CD14-positive monocyte (primary cell): ENCODE measurements at regions not wholly inside any gene's neighbourhood (a gene's known extent, or its start where the extent isn't known, plus 50 kb on each side); places are given as distances from the start of the nearest gene placed in this dataset.

Experiments
- DNase-seq, 3 donors: peaks; one replicate each; pipeline ENCODE4 v3.0.0-alpha.2; 2011 to 2022
- H2AFZ ChIP-seq: 2 replicates; pipeline ENCODE4 v1.6.0; 2012; ENCODE audit warnings: mild to moderate bottlenecking, low read depth, low read length, inconsistent platforms; ENCODE audit not compliant: insufficient read depth, poor library complexity, severe bottlenecking
- H3K27ac ChIP-seq, 2 donors: 1 replicate in 1 of 2; 2 replicates in 1 of 2; pipeline ENCODE4 v1.5.1; 2012 to 2013; ENCODE audit warnings: low read length in 2 of 2, control low read depth in 1 of 2, inconsistent platforms in 1 of 2, low read depth in 1 of 2, mild to moderate bottlenecking in 1 of 2
- H3K27me3 ChIP-seq, 2 donors: one replicate each; pipeline versions ENCODE4 v1.6.0 to v1.6.1; 2011 to 2013; ENCODE audit warnings: low read length in 2 of 2; ENCODE audit not compliant: control insufficient read depth in 2 of 2, insufficient read depth in 2 of 2
- H3K36me3 ChIP-seq, 2 donors: replicated peaks in 1 of 2; 1 replicate in 1 of 2; 2 replicates in 1 of 2; pipeline versions ENCODE4 v1.5.1 to v1.6.1; 2012 to 2013; ENCODE audit warnings: low read length in 2 of 2, control low read depth in 1 of 2, inconsistent platforms in 1 of 2, mild to moderate bottlenecking in 1 of 2; ENCODE audit not compliant: insufficient read depth in 2 of 2, control insufficient read depth in 1 of 2
- H3K4me1 ChIP-seq, 2 donors: 1 replicate in 1 of 2; 2 replicates in 1 of 2; pipeline versions ENCODE4 v1.5.1 to v1.6.1; 2012 to 2013; ENCODE audit warnings: low read length in 2 of 2, control low read depth in 1 of 2, inconsistent platforms in 1 of 2, mild to moderate bottlenecking in 1 of 2, moderate library complexity in 1 of 2; ENCODE audit not compliant: insufficient read depth in 2 of 2, control insufficient read depth in 1 of 2
- H3K4me2 ChIP-seq: replicated peaks from 2 replicates; pipeline ENCODE3; 2012; ENCODE audit warnings: low read length, moderate library complexity, mild to moderate bottlenecking; ENCODE audit not compliant: poor library complexity, severe bottlenecking; ENCODE audit errors: extremely low read depth
- H3K4me3 ChIP-seq, 3 experiments: fragments of 200-600 bp in 1 of 3; sonication (generic) in 1 of 3; replicated peaks in 1 of 3; 1 replicate in 2 of 3; 2 replicates in 1 of 3; pipeline ENCODE4 v1.5.1; 2011 to 2013; ENCODE audit warnings: low read length in 3 of 3, mild to moderate bottlenecking in 3 of 3, control low read depth in 2 of 3, low read depth in 2 of 3, inconsistent platforms in 1 of 3, moderate library complexity in 1 of 3
- H3K79me2 ChIP-seq: 2 replicates; pipeline ENCODE4 v1.6.0; 2012; ENCODE audit warnings: mild to moderate bottlenecking, control low read depth, inconsistent platforms, low read length, moderate library complexity; ENCODE audit not compliant: insufficient read depth
- H3K9ac ChIP-seq: 2 replicates; pipeline ENCODE4 v1.6.0; 2017; ENCODE audit warnings: low read length, mild to moderate bottlenecking; ENCODE audit not compliant: insufficient read depth, poor library complexity, severe bottlenecking
- H3K9me3 ChIP-seq, 2 donors: replicated peaks in 1 of 2; 1 replicate in 1 of 2; 2 replicates in 1 of 2; pipeline versions ENCODE4 v1.5.1 to v1.6.1; 2012 to 2013; ENCODE audit warnings: low read length in 2 of 2, control low read depth in 1 of 2; ENCODE audit not compliant: control insufficient read depth in 1 of 2, insufficient read depth in 1 of 2
- H4K20me1 ChIP-seq: 2 replicates; pipeline ENCODE4 v1.6.0; 2012; ENCODE audit warnings: mild to moderate bottlenecking, low read length, control low read depth, moderate library complexity; ENCODE audit not compliant: insufficient read depth
- H3K27ac Mint-ChIP-seq, 7 donors: one replicate each; pipeline ENCODE4 v1.8.0; 2020; ENCODE audit warnings: mild to moderate bottlenecking in 7 of 7, mixed read lengths in 7 of 7, moderate library complexity in 6 of 7, inconsistent platforms in 2 of 7
- H3K27me3 Mint-ChIP-seq, 3 donors: one replicate each; pipeline ENCODE4 v1.8.0; 2021 to 2022; ENCODE audit warnings: low read depth in 3 of 3, mild to moderate bottlenecking in 3 of 3, mixed read lengths in 3 of 3, moderate library complexity in 3 of 3, inconsistent platforms in 1 of 3
- H3K36me3 Mint-ChIP-seq, 2 donors: one replicate each; pipeline ENCODE4 v1.8.0; 2020; ENCODE audit warnings: mixed read lengths in 2 of 2, inconsistent platforms in 1 of 2, mild to moderate bottlenecking in 1 of 2
- H3K4me1 Mint-ChIP-seq: one replicate; pipeline ENCODE4 v1.8.0; 2020; ENCODE audit warnings: mild to moderate bottlenecking, mixed read lengths
- H3K4me3 Mint-ChIP-seq, 2 donors: one replicate each; pipeline ENCODE4 v1.8.0; 2020; ENCODE audit warnings: mild to moderate bottlenecking in 2 of 2, mixed read lengths in 2 of 2, moderate library complexity in 1 of 2
- H3K9me3 Mint-ChIP-seq, 7 donors: one replicate each; pipeline ENCODE4 v1.8.0; 2020 to 2022; ENCODE audit warnings: mixed read lengths in 7 of 7, mild to moderate bottlenecking in 6 of 7, moderate library complexity in 6 of 7, inconsistent platforms in 2 of 7
- WGBS: methylation state at CpG from one replicate; pipeline ENCODE4 v1.1.5; 2013; ENCODE audit warnings: missing lambda C conversion rate; ENCODE audit not compliant: insufficient coverage; 5-methylcytosine and 5-hydroxymethylcytosine counted together
- intact Hi-C, 2 donors: fragments of 100-400 bp; cut with micrococcal nuclease; formaldehyde crosslinking; loops; one replicate each; pipeline versions ENCODE4 v1.15.0 to v1.15.1; 2023
- TF ChIP-seq, protein P1 (sequence below): fragments of 200-600 bp; IDR thresholded peaks from one replicate; pipeline ENCODE4 v1.8.0; 2022; ENCODE audit warnings: antibody characterized with exemption, mild to moderate bottlenecking

GRCh38 chr18:38792731-38793130, 1227.1 kb upstream of the CELF4 start:
- H3K27me3 ChIP-seq, result no peaks in the 10 kb centered on the region
- H4K20me1 ChIP-seq, result no peaks in the 10 kb centered on the region
- no peaks in the 10 kb centered on the region for H3K36me3 Mint-ChIP-seq
- no peaks in the 10 kb centered on the region for H3K79me2 ChIP-seq
- no peak overlapping the region for H3K4me3 ChIP-seq
- H3K27ac ChIP-seq, result no peak overlapping the region
- TF ChIP-seq, protein P1, sequence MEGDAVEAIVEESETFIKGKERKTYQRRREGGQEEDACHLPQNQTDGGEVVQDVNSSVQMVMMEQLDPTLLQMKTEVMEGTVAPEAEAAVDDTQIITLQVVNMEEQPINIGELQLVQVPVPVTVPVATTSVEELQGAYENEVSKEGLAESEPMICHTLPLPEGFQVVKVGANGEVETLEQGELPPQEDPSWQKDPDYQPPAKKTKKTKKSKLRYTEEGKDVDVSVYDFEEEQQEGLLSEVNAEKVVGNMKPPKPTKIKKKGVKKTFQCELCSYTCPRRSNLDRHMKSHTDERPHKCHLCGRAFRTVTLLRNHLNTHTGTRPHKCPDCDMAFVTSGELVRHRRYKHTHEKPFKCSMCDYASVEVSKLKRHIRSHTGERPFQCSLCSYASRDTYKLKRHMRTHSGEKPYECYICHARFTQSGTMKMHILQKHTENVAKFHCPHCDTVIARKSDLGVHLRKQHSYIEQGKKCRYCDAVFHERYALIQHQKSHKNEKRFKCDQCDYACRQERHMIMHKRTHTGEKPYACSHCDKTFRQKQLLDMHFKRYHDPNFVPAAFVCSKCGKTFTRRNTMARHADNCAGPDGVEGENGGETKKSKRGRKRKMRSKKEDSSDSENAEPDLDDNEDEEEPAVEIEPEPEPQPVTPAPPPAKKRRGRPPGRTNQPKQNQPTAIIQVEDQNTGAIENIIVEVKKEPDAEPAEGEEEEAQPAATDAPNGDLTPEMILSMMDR, result no peak
- H3K9ac ChIP-seq, result no peak overlapping the region
- 85% methylated on average over 4 of the region's 6 CpGs for WGBS
- H3K27ac Mint-ChIP-seq, result no peak overlapping the region
- H3K4me1 Mint-ChIP-seq, result no peaks in the 10 kb centered on the region
- peaks cover 0 to 5% (median 0%) of the 10 kb centered on the region in 7 donors for H3K9me3 Mint-ChIP-seq
- no peak for DNase-seq
- intact Hi-C loops, result no loop called here
- H3K27me3 Mint-ChIP-seq, result no peaks in the 10 kb centered on the region
- H2AFZ ChIP-seq, result no peak overlapping the region
- H3K9me3 ChIP-seq, result no peaks in the 10 kb centered on the region
- no peaks in the 10 kb centered on the region for H3K36me3 ChIP-seq
- no peaks in the 10 kb centered on the region for H3K4me1 ChIP-seq
- H3K4me3 Mint-ChIP-seq, result no peak overlapping the region
- H3K4me2 ChIP-seq, result no peak overlapping the region

GRCh38 chr18:38790786-38791185, 1225.2 kb upstream of the CELF4 start:
- Histone ChIP-seq H4K20me1 (no peaks in the 10 kb centered on the region), H3K4me2 (no peak overlapping the region), H3K4me3 (no peak overlapping the region), H3K9ac (no peak overlapping the region), H3K27ac (no peak overlapping the region), H3K36me3 (no peaks in the 10 kb centered on the region), H3K79me2 (no peaks in the 10 kb centered on the region), H3K4me1 (no peaks in the 10 kb centered on the region), H3K27me3 (no peaks in the 10 kb centered on the region), H3K9me3 (no peaks in the 10 kb centered on the region), H2AFZ (no peak overlapping the region)
- Mint-ChIP-seq H3K9me3 (peaks cover 0 to 7% (median 2%) of the 10 kb centered on the region in 7 donors), H3K27me3 (no peaks in the 10 kb centered on the region), H3K27ac (no peak overlapping the region), H3K4me3 (no peak overlapping the region), H3K36me3 (no peaks in the 10 kb centered on the region), H3K4me1 (no peaks in the 10 kb centered on the region)
- no peak for DNase-seq
- TF ChIP-seq, protein P1, result no peak
- intact Hi-C loops, result no loop called here
- WGBS, result no CpG with 5 or more reads among the region's 1 CpG
